KMS-11 (cell line): ENCODE measurements at regions not wholly inside any gene's neighbourhood (a gene's known extent, or its start where the extent isn't known, plus 50 kb on each side); places are given as distances from the start of the nearest gene placed in this dataset.

ENCODE experiments used
- H2AFZ ChIP-seq: fragments of 200-600 bp; sonication (generic); 2 replicates; pipeline ENCODE4 v1.6.1; 2016; ENCODE audit warnings: antibody characterized with exemption, mixed run types, low read depth
- H3K27ac ChIP-seq: fragments of 200-600 bp; sonication (generic); 2 replicates; pipeline ENCODE4 v1.6.1; 2016; ENCODE audit warnings: mild to moderate bottlenecking, mixed run types
- H3K27me3 ChIP-seq: fragments of 200-600 bp; sonication (generic); 2 replicates; pipeline ENCODE4 v1.6.1; 2017; ENCODE audit warnings: mild to moderate bottlenecking, low read depth, mixed run types, moderate library complexity; ENCODE audit not compliant: insufficient read depth
- H3K36me3 ChIP-seq: fragments of 200-600 bp; sonication (generic); 2 replicates; pipeline ENCODE4 v1.6.1; 2017; ENCODE audit warnings: mild to moderate bottlenecking, mixed run types; ENCODE audit not compliant: insufficient read depth
- H3K4me1 ChIP-seq: fragments of 200-600 bp; sonication (generic); 2 replicates; pipeline ENCODE4 v1.6.1; 2016; ENCODE audit warnings: mild to moderate bottlenecking, low read depth, mixed run types; ENCODE audit not compliant: poor library complexity, severe bottlenecking
- H3K4me2 ChIP-seq: fragments of 200-600 bp; sonication (generic); 2 replicates; pipeline ENCODE4 v1.7.0; 2016; ENCODE audit warnings: mild to moderate bottlenecking, mixed run types
- H3K4me3 ChIP-seq: fragments of 200-600 bp; sonication (generic); IDR thresholded peaks from 2 replicates; pipeline ENCODE4 v1.6.1; 2017; ENCODE audit warnings: low read depth, low read length, mixed read lengths; ENCODE audit not compliant: insufficient read depth
- H3K79me2 ChIP-seq: fragments of 200-600 bp; sonication (generic); 2 replicates; pipeline ENCODE4 v1.6.1; 2016; ENCODE audit warnings: low read depth, mixed run types; ENCODE audit not compliant: insufficient read depth
- H3K9ac ChIP-seq: fragments of 200-600 bp; sonication (generic); 2 replicates; pipeline ENCODE4 v1.6.1; 2016; ENCODE audit warnings: mild to moderate bottlenecking, mixed run types
- H4K20me1 ChIP-seq: fragments of 200-600 bp; sonication (generic); 2 replicates; pipeline ENCODE4 v1.6.1; 2016; ENCODE audit warnings: mild to moderate bottlenecking, mixed run types; ENCODE audit not compliant: insufficient read depth
- CTCF ChIP-seq: fragments of 200-600 bp; sonication (generic); conservative IDR thresholded peaks from 2 replicates; pipeline ENCODE4 v1.6.1; 2017; ENCODE audit warnings: low read depth, mild to moderate bottlenecking, antibody characterized with exemption, low read length, moderate library complexity, mixed read lengths

- Histone ChIP-seq H3K4me3 (no peak overlapping the region), H4K20me1 (no peaks in the 10 kb centered on the region), H3K36me3 (no peaks in the 10 kb centered on the region), H3K27ac (no peak overlapping the region), H3K79me2 (no peaks in the 10 kb centered on the region), H3K4me2 (no peak overlapping the region), H3K9ac (no peak overlapping the region), H3K27me3 (no peaks in the 10 kb centered on the region), H2AFZ (peak overlapping the region; percentile 7; the same call in 1 of the 2 replicates), H3K4me1 (no peaks in the 10 kb centered on the region)
- TF ChIP-seq CTCF = no peak
Measured at GRCh38 chr6:56335726-56336125, 88.3 kb upstream of the COL21A1 start.

- Histone ChIP-seq H2AFZ (no peak overlapping the region), H3K4me3 (no peak overlapping the region), H3K36me3 (no peaks in the 10 kb centered on the region), H3K79me2 (no peaks in the 10 kb centered on the region), H3K4me2 (no peak overlapping the region), H3K4me1 (no peaks in the 10 kb centered on the region), H4K20me1 (no peaks in the 10 kb centered on the region), H3K27me3 (no peaks in the 10 kb centered on the region), H3K9ac (no peak overlapping the region), H3K27ac (no peak overlapping the region)
- TF ChIP-seq CTCF = no peak
Measured at GRCh38 chr6:56334937-56335336, 87.6 kb upstream of the COL21A1 start.

- TF ChIP-seq CTCF = no peak
- H3K4me1 ChIP-seq = no peaks in the 10 kb centered on the region
- no peaks in the 10 kb centered on the region for H3K27me3 ChIP-seq
- no peaks in the 10 kb centered on the region for H3K79me2 ChIP-seq
- H3K27ac ChIP-seq = no peak overlapping the region
- H3K36me3 ChIP-seq = no peaks in the 10 kb centered on the region
- no peak overlapping the region for H2AFZ ChIP-seq
- H3K4me2 ChIP-seq = no peak overlapping the region
- H4K20me1 ChIP-seq = no peaks in the 10 kb centered on the region
- H3K9ac ChIP-seq = no peak overlapping the region
- H3K4me3 ChIP-seq = no peak overlapping the region
Measured at GRCh38 chr6:56329271-56330050, 82.1 kb upstream of the COL21A1 start.

- Histone ChIP-seq H3K9ac (no peak overlapping the region), H3K27ac (no peak overlapping the region), H3K4me3 (no peak overlapping the region), H3K27me3 (no peaks in the 10 kb centered on the region), H3K79me2 (no peaks in the 10 kb centered on the region), H3K36me3 (no peaks in the 10 kb centered on the region), H2AFZ (no peak overlapping the region), H3K4me1 (no peaks in the 10 kb centered on the region), H3K4me2 (no peak overlapping the region), H4K20me1 (no peaks in the 10 kb centered on the region)
- no peak for TF ChIP-seq CTCF
Measured at GRCh38 chr6:56328728-56329090, 81.3 kb upstream of the COL21A1 start.
